DOHH2 (cell line): ENCODE measurements at regions not wholly inside any gene's neighbourhood (a gene's known extent, or its start where the extent isn't known, plus 50 kb on each side); places are given as distances from the start of the nearest gene placed in this dataset.

Experiments used
- EZH2phosphoT487 ChIP-seq: fragments of 200-600 bp; sonication (generic); IDR thresholded peaks from 2 replicates; pipeline ENCODE4 v1.6.1; 2017; ENCODE audit warnings: borderline replicate concordance, mild to moderate bottlenecking, antibody characterized with exemption, low read length, moderate library complexity, mixed read lengths
- TF ChIP-seq, protein P1 (sequence below): fragments of 200-600 bp; sonication (generic); IDR thresholded peaks from one replicate; pipeline ENCODE4 v1.5.1; 2014; ENCODE audit warnings: antibody characterized with exemption, mild to moderate bottlenecking, low read depth, low read length; ENCODE audit not compliant: poor library complexity, severe bottlenecking

- TF ChIP-seq, protein P1, sequence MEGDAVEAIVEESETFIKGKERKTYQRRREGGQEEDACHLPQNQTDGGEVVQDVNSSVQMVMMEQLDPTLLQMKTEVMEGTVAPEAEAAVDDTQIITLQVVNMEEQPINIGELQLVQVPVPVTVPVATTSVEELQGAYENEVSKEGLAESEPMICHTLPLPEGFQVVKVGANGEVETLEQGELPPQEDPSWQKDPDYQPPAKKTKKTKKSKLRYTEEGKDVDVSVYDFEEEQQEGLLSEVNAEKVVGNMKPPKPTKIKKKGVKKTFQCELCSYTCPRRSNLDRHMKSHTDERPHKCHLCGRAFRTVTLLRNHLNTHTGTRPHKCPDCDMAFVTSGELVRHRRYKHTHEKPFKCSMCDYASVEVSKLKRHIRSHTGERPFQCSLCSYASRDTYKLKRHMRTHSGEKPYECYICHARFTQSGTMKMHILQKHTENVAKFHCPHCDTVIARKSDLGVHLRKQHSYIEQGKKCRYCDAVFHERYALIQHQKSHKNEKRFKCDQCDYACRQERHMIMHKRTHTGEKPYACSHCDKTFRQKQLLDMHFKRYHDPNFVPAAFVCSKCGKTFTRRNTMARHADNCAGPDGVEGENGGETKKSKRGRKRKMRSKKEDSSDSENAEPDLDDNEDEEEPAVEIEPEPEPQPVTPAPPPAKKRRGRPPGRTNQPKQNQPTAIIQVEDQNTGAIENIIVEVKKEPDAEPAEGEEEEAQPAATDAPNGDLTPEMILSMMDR = peak; percentile 31
- no peak for TF ChIP-seq EZH2phosphoT487
Observed at GRCh38 chr4:146124023-146124680, 51.4 kb upstream of the LSM6 start.
